22Rv1 (cell line): ENCODE measurements at regions not wholly inside any gene's neighbourhood (a gene's known extent, or its start where the extent isn't known, plus 50 kb on each side); places are given as distances from the start of the nearest gene placed in this dataset.
A peak's percentile ranks its signal among the peaks of the same experiment; 100 is the strongest.

Experiments used
- H3K27ac ChIP-seq: fragments of 450-650 bp; 2 replicates; pipeline ENCODE4 v1.5.1; 2017
- ZFX ChIP-seq: fragments of 450-650 bp; IDR thresholded peaks from 2 replicates; pipeline ENCODE4 v1.6.1; 2017; ENCODE audit warnings: antibody characterized with exemption, borderline replicate concordance
- TF ChIP-seq, protein P1 (sequence below): fragments of 450-650 bp; IDR thresholded peaks from 2 replicates; pipeline ENCODE4 v1.5.1; 2017; ENCODE audit warnings: mild to moderate bottlenecking

DNA sequence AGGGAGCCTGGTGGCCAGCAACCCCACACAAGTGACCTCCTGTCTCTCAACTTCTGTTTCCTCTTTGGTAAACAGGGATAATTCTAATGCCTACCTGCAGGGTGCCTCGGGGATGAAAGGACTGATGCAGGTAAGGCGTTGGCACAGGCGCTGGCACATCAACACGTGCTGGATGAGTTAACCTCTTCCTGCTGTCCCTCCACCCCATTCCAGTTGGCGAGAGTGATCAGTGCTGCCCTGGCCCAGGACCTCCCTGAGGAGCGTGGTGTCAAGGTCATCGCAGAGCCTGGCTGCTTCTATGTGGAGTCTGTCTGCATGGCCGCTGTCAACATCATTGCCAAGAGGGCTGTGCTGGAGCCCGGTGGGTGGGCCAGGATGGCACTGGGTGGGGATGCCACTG, 69.1 kb upstream of the TINAGL1 start:
- no peak overlapping the region for H3K27ac ChIP-seq
- TF ChIP-seq ZFX = no peak
- TF ChIP-seq, protein P1, sequence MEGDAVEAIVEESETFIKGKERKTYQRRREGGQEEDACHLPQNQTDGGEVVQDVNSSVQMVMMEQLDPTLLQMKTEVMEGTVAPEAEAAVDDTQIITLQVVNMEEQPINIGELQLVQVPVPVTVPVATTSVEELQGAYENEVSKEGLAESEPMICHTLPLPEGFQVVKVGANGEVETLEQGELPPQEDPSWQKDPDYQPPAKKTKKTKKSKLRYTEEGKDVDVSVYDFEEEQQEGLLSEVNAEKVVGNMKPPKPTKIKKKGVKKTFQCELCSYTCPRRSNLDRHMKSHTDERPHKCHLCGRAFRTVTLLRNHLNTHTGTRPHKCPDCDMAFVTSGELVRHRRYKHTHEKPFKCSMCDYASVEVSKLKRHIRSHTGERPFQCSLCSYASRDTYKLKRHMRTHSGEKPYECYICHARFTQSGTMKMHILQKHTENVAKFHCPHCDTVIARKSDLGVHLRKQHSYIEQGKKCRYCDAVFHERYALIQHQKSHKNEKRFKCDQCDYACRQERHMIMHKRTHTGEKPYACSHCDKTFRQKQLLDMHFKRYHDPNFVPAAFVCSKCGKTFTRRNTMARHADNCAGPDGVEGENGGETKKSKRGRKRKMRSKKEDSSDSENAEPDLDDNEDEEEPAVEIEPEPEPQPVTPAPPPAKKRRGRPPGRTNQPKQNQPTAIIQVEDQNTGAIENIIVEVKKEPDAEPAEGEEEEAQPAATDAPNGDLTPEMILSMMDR = no peak

DNA sequence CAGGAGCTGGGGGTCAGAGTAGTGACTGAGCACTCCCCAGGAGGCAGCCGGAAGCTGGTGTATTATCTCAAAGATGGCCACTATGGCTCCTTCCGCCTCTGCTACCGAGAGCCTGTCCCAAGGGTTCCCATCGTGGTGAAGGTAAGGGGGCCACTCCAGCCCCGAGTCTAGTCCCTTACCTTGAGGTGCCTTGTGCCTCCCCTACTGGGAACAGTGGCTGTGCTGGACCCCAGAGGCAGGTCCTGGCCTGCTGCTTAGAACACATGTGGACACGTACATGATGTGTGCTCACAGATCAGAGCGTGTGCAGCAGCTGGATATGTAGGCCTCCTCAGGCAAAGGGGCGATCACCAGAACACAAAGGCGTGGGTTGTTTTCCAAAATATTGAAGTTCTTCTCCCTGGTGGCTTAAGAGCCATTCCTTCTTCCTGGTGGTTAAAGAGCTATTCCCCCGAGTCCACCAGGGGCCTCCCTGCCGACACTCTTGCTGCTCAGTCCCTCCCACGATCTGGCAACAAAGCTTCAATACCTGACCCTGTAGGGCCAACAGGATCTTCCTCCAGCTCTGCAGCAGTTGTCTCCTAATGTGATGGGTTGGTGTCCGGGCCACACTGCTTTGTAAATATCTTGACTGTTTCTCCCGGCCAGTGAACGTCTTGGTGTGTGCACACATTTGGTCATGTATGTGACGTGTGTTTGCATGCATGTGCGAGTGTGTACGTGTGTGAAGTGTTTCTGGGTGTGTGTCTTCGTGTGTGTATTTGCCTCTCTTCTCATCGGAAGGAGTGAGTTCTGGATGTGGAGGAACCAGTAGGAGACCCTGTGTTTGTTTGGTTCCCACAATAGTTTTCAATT, 68.4 kb upstream of the TINAGL1 start:
- no peak overlapping the region for H3K27ac ChIP-seq
- TF ChIP-seq ZFX = no peak
- TF ChIP-seq, protein P1 = no peak

DNA sequence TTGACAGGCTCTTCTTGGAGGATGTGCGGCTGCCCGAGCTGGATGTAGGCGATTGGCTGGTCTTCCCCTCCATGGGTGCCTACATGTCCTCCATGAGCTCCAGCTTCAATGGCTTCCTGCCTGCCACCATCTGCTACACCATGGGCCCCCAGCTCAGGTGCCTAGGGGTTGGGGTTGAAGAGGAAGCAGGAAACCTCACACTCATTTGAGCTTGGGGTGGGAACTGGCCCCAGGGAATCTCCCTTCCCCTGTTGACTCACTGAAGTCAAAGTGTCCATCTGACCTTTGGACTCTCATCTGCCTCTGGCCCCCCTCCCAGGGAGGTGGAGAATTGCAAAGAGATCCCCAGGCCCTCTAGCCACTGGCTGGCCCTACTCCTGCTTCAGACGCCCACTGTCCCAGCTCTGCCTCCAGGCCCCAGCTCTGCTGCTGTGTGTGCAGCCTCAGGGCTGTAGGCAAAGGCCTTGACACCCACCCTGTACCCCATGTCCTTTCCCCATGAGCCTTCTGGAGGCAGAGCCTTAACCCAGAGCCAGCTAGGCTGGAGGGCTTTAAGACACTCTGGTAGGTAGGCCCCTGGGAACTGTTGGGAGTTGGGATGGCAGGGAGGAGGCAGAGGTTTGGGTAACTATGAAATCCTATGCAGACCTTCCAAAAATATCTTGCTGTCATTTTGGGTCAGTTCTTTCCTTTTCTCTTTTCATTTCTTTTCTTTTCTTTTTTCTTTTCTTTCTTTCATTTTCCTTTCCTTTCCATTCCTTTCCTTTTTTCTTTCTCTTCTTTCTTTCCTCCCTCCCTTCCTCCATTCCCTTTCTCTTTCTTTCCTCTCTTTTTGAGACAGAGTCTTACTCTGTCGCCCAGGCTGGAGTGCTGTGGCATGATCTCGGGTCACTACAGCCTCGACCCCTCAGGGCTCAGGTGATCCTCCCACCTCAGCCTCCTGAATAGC, 66.9 kb upstream of the TINAGL1 start:
- TF ChIP-seq, protein P1 = no peak
- TF ChIP-seq ZFX = no peak
- H3K27ac ChIP-seq = peak overlapping the region; percentile 68

DNA sequence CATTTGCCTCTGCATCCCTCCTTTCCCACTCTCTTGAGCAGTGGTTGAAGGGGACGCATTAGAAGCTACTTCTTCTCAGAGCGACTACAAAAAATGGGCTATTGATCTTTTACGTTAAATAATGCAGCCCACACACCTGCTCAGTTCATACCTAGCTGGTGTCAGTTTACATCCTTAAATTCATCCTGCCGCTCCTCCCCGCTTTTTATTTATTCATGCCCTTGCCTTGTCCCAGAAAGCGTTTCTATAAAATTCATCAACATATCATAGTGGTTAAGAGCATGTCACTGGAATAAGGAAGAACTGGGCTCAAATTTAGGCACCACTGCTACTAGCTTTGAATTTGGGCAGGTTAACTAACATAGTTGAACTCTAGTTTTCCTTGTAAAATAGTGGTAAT, 66.0 kb upstream of the TINAGL1 start:
- TF ChIP-seq, protein P1 = no peak
- TF ChIP-seq ZFX = no peak

DNA sequence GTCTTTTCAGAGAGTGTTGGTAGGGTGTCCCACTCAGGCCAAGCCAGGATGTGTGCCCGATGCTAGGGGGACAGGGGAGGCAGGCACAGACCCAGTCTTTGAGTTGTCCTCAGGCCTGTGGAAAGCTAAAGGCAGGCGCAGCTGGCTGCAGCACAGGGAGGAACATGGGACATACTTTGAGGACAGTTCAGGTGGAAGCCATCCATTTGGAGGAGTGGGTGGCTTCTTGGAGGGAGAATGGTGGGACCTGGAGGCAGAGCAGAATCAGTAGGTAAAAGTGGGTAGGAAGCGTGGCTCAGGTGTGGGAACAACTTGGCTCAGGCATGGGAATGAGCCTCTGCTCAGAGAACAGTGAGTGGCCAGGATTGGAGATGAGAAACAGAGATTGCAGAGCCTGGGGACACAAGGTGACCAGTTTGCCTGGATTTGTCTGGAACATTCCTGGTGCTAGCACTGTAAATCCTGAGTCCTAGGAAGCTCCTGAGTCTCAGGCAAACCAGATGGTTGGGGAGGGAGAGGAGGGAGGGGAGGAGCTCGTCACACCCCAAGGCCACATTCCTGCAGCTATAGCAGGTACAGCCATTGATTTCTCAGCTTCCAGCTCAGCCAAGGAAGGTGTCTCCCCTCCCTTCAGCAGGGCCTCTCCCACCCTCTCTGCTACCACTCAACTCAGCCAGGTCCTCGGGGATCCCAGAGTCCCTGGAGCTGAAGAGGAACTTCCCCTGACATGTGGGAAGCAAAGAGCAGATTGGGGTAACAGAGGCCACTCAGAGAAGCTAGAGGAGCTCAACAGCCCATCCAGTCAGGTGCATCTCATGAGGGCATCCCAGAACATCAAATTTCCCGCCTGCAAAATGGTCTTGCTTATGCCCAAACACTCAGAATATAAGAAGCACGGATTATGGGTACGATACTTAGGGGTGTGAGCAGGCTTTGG, 65.2 kb upstream of the TINAGL1 start:
- TF ChIP-seq ZFX = no peak
- TF ChIP-seq, protein P1 = no peak
- H3K27ac ChIP-seq = peak overlapping the region; percentile 68

More for the DNA sequence above, 66.0 kb upstream of the TINAGL1 start:
- peak overlapping the region; percentile 68 for H3K27ac ChIP-seq

DNA sequence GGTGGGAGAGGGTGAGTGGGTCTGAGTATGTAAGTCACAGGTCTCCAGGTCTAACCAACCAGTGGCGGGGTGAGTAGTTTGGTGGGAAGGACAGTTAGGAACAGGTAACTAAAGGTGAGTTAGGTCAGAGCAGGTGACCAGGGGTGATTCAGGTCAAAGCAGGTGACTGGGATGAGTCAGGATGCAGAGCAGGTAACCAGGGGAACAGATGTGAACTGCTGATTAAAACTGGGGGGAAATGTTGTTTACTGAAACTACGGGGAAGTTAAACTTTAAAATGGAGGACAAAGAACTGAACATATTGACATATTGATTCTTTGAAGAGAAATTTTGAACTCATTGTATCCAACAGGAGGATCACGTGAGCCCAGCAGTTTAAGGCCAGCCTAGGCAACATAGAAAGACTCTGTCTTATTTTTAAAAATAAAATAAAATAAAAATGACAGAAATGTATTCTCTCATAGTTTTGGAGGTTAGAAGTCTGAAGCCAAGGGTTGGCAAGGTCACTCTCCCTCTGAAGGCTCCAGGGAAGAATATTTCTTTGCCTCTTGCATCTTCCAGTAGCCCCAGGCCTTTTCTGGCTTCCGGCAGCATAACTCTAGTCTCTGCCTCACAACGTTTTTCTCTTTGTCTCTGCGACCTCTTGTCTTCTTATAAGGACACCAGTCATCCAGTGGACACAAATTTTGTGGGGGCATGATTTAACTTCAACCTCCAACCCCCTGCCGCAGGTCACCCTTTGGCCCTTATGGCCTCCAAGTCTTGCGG, 64.3 kb upstream of the TINAGL1 start:
- TF ChIP-seq ZFX = no peak
- TF ChIP-seq, protein P1 = no peak

More for the DNA sequence above, 64.3 kb upstream of the TINAGL1 start:
- H3K27ac ChIP-seq = no peak overlapping the region
